Activated T-helper 2 cell treated with anti-CD3 and anti-CD28 coated beads, Interferon-gamma antibody, Interleukin-2, Interleukin-4, amounts not matched to agents 10 μg/mL and 5 μg/mL and 100 μg/mL, durations not matched to agents 14 hours and 24 hours and 36 hours (primary cell): ENCODE measurements at regions not wholly inside any gene's neighbourhood (a gene's known extent, or its start where the extent isn't known, plus 50 kb on each side); places are given as distances from the start of the nearest gene placed in this dataset.
A peak's percentile ranks its signal among the peaks of the same experiment; 100 is the strongest.

Source experiments
- DNase-seq: peaks from one replicate; pipeline ENCODE4 v3.0.0; 2021; ENCODE audit warnings: low spot score
- H3K27ac Mint-ChIP-seq: one replicate; pipeline ENCODE4 v1.8.0; 2021; ENCODE audit warnings: mixed read lengths
- H3K27me3 Mint-ChIP-seq: one replicate; pipeline ENCODE4 v1.8.0; 2021; ENCODE audit warnings: low read depth, mixed read lengths
- H3K36me3 Mint-ChIP-seq: one replicate; pipeline ENCODE4 v1.8.0; 2021; ENCODE audit warnings: low read depth, mixed read lengths
- H3K4me1 Mint-ChIP-seq: one replicate; pipeline ENCODE4 v1.8.0; 2021; ENCODE audit warnings: low read depth, mixed read lengths
- H3K4me3 Mint-ChIP-seq: one replicate; pipeline ENCODE4 v1.8.0; 2021; ENCODE audit warnings: low read depth, mild to moderate bottlenecking, moderate library complexity, mixed read lengths
- H3K9me3 Mint-ChIP-seq: one replicate; pipeline ENCODE4 v1.8.0; 2021; ENCODE audit warnings: mixed read lengths
- intact Hi-C: fragments of 100-400 bp; cut with micrococcal nuclease; formaldehyde crosslinking; loops from one replicate; pipeline ENCODE4 v1.15.1; 2023

GRCh38 chr16:85162478-85163277 is 50.4 kb upstream of the CIBAR2 start:
- Mint-ChIP-seq H3K4me1 (peaks cover 4% of the 10 kb centered on the region), H3K9me3 (no peaks in the 10 kb centered on the region), H3K36me3 (no peaks in the 10 kb centered on the region), H3K4me3 (no peak overlapping the region), H3K27me3 (peaks cover 15% of the 10 kb centered on the region), H3K27ac (no peak overlapping the region)
- no peak for DNase-seq
- intact Hi-C loops = no loop called here

GRCh38 chr16:85163278-85164112 is 51.2 kb upstream of the CIBAR2 start:
- intact Hi-C loops = no loop called here
- Mint-ChIP-seq H3K4me1 (no peaks in the 10 kb centered on the region), H3K36me3 (no peaks in the 10 kb centered on the region), H3K4me3 (no peak overlapping the region), H3K9me3 (no peaks in the 10 kb centered on the region), H3K27me3 (peaks cover 23% of the 10 kb centered on the region), H3K27ac (no peak overlapping the region)
- DNase-seq = no peak

GRCh38 chr16:85164431-85164830 is 52.2 kb upstream of the CIBAR2 start:
- no peaks in the 10 kb centered on the region for H3K36me3 Mint-ChIP-seq
- H3K27ac Mint-ChIP-seq = no peak overlapping the region

GRCh38 chr16:85164838-85165516 is 52.7 kb upstream of the CIBAR2 start:
- Mint-ChIP-seq H3K9me3 (no peaks in the 10 kb centered on the region), H3K4me3 (no peak overlapping the region), H3K27me3 (peaks cover 26% of the 10 kb centered on the region), H3K27ac (no peak overlapping the region), H3K36me3 (no peaks in the 10 kb centered on the region), H3K4me1 (no peaks in the 10 kb centered on the region)
- intact Hi-C loops = no loop called here
- no peak for DNase-seq

More at GRCh38 chr16:85164431-85164830, 52.2 kb upstream of the CIBAR2 start:
- no peaks in the 10 kb centered on the region for H3K4me1 Mint-ChIP-seq
- DNase-seq = no peak
- peaks cover 26% of the 10 kb centered on the region for H3K27me3 Mint-ChIP-seq
- intact Hi-C loops = no loop called here
- no peaks in the 10 kb centered on the region for H3K9me3 Mint-ChIP-seq
- H3K4me3 Mint-ChIP-seq = no peak overlapping the region

DNA sequence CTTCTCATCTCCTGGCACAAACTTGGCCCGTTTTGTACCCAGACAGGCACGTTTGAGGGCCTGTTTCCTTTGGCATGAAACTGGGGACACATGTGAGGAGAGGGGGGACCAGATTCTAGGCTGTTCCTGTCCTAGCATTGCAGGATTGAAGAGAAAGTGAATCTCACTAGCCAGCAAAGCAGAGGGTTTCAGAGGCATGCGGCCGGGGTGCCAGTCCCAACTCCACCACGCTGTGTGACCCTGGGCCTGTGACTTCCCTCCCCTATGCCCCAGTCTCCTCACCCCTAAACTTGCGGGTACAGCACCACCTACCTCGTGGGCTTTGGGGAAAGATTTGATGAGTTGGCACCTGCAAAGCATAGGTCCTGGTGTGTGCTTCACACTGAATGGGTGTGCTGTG is 53.5 kb upstream of the CIBAR2 start:
- H3K4me3 Mint-ChIP-seq = no peak overlapping the region
- no peaks in the 10 kb centered on the region for H3K4me1 Mint-ChIP-seq

GRCh38 chr16:85166281-85166680 is 54.0 kb upstream of the CIBAR2 start:
- H3K27ac Mint-ChIP-seq = no peak overlapping the region
- H3K9me3 Mint-ChIP-seq = no peaks in the 10 kb centered on the region
- peaks cover 30% of the 10 kb centered on the region for H3K27me3 Mint-ChIP-seq
- intact Hi-C loops = no loop called here
- DNase-seq = no peak
- H3K36me3 Mint-ChIP-seq = no peaks in the 10 kb centered on the region
- no peak overlapping the region for H3K4me3 Mint-ChIP-seq
- H3K4me1 Mint-ChIP-seq = no peaks in the 10 kb centered on the region

More for the DNA sequence above, 53.5 kb upstream of the CIBAR2 start:
- Mint-ChIP-seq H3K27me3 (peaks cover 28% of the 10 kb centered on the region), H3K9me3 (no peaks in the 10 kb centered on the region), H3K27ac (no peak overlapping the region), H3K36me3 (no peaks in the 10 kb centered on the region)
- intact Hi-C loops = no loop called here
- no peak for DNase-seq

DNA sequence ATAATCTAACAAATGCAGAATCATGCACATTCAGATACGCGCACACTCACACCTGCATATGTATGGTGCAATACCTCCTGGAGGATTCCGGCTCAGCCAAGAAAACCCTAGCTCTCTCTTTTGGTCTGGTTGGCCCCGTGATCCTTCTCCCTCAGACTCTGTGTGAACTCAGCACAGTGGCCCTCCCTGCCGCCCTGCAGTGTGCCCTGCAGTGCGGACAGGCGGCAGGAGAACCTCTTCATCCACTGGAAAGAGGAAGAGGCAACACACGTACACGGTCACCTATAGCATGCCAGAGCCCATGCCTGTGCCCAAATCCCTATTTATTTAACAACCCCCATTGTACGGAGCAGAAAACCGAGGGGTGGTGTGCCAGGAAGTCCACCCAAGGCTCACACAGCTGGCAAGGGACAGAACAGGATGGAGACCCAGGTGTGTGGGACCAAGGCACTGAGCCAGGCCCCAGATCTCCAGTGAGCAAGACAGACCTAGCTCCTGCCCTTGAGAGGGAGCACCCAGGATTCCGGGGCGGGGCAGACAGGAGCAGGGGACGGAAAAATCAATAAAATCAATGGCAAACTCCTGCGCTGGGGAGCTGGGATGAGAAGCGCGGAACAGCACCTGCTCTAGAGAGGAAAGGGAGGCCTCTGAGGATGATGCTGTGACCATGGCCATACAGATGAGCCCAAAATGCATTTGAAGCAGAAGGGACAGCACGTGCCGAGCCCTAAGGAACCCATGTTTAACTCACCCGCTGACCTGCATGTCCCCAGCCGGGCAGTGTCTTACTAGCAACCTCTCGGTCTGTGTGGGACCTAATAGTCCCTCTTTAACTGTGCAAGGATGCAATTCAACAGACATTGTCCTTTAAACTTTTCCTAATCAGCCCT is 54.7 kb upstream of the CIBAR2 start:
- H3K4me3 Mint-ChIP-seq = no peak overlapping the region
- H3K27me3 Mint-ChIP-seq = peaks cover 37% of the 10 kb centered on the region
- intact Hi-C loops = no loop called here
- no peaks in the 10 kb centered on the region for H3K4me1 Mint-ChIP-seq
- no peaks in the 10 kb centered on the region for H3K36me3 Mint-ChIP-seq
- no peak for DNase-seq
- H3K9me3 Mint-ChIP-seq = no peaks in the 10 kb centered on the region
- H3K27ac Mint-ChIP-seq = no peak overlapping the region

DNA sequence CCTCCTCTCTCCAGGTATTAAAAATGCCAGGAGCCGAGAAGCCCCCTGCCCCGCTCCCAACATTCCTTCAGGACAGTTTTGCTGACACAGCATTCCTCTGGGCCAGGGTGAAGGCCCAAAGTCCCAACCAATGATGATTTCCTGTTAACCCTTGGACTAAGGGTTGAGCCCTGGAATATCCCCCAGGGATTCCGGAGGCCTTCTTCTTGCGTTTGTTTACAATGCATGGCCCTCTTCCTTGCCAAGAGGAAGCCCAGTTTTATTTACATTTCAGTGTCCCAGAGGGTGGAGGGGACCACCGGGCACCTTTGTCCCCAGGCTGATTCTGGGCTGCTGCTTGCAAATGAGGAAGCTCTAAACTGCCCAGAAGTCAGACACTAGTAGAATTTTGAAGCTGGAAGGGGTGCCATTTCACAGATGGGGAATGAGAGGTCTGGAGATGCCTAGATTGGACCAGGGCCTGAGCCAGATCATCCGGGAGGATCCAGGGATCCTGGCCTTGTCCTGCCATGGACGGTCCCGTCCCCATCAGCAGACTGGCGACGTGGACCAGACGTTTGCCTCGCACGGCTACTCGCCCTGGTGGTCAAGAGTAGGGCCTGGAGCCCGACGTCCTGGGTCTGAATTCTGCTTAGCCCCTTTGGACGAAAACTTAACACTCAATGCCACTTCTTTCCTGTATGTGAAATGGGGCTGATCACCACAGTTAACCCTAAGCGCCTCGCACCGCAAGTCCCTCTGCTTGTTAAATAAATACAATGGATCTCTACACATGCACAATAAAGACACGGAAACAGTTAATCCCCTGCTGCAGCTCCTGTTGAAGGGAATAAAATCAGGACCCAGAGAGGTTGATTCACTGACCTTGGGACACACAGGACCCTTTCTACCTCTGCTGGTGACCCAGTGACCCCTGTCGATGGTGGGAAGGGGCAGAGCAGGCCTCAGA is 55.6 kb upstream of the CIBAR2 start:
- intact Hi-C loops = no loop called here
- H3K4me3 Mint-ChIP-seq = no peak overlapping the region
- H3K9me3 Mint-ChIP-seq = no peaks in the 10 kb centered on the region
- H3K27ac Mint-ChIP-seq = no peak overlapping the region
- peaks cover 46% of the 10 kb centered on the region for H3K27me3 Mint-ChIP-seq
- no peaks in the 10 kb centered on the region for H3K4me1 Mint-ChIP-seq
- H3K36me3 Mint-ChIP-seq = no peaks in the 10 kb centered on the region
- DNase-seq = no peak

- Mint-ChIP-seq H3K27me3 (peaks cover 55% of the 10 kb centered on the region), H3K4me3 (peak overlapping the region; percentile 39), H3K4me1 (no peaks in the 10 kb centered on the region)
Measured at GRCh38 chr16:85168732-85169256, 56.5 kb upstream of the CIBAR2 start.

GRCh38 chr16:85169333-85170065 is 57.2 kb upstream of the CIBAR2 start:
- Mint-ChIP-seq H3K27me3 (peaks cover 60% of the 10 kb centered on the region), H3K27ac (no peak overlapping the region), H3K4me1 (no peaks in the 10 kb centered on the region), H3K9me3 (no peaks in the 10 kb centered on the region), H3K4me3 (no peak overlapping the region), H3K36me3 (no peaks in the 10 kb centered on the region)
- DNase-seq = no peak
- intact Hi-C loops = no loop called here

More at GRCh38 chr16:85168732-85169256, 56.5 kb upstream of the CIBAR2 start:
- Mint-ChIP-seq H3K27ac (no peak overlapping the region), H3K36me3 (no peaks in the 10 kb centered on the region), H3K9me3 (no peaks in the 10 kb centered on the region)
- DNase-seq = no peak
- intact Hi-C loops = no loop called here

GRCh38 chr16:85170066-85170491 is 57.8 kb upstream of the CIBAR2 start:
- DNase-seq = no peak
- intact Hi-C loops = no loop called here
- no peaks in the 10 kb centered on the region for H3K36me3 Mint-ChIP-seq

More at GRCh38 chr16:85170066-85170491, 57.8 kb upstream of the CIBAR2 start:
- Mint-ChIP-seq H3K9me3 (no peaks in the 10 kb centered on the region), H3K4me1 (no peaks in the 10 kb centered on the region), H3K27ac (no peak overlapping the region), H3K27me3 (peaks cover 60% of the 10 kb centered on the region), H3K4me3 (no peak overlapping the region)
